GM19043 (cell line): ENCODE measurements at regions not wholly inside any gene's neighbourhood (a gene's known extent, or its start where the extent isn't known, plus 50 kb on each side); places are given as distances from the start of the nearest gene placed in this dataset.
"Not testable (repeated sequence)": the region's sequence is repeated elsewhere in the genome, so short reads cannot be mapped to it uniquely, and the experiment has no call there.

Experiments
- ATAC-seq: cut with Tn5 transposase; IDR thresholded peaks from one replicate; pipeline ENCODE4 v1.9.1; 2021; ENCODE audit warnings: low read depth; ENCODE audit not compliant: unreplicated experiment

DNA sequence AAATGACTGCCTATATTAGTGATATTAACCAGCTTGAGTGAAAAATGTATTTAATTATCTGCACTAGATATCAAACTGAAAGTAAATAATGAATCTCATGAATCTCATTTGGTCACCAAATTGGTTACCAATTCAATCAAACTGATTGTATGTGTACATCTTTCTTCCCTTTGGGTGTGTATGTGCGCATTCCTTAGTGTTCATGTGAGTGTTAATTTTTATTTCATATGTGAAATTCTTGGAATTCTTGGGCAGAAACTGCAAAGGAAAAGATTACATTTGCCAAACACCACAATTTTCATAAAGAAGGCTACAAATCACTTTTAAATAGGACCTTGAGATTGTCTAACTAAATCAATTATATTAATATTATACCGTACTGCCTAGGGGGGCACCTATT is 648.4 kb upstream of the MARCKS start:
- ATAC-seq = no peak

DNA sequence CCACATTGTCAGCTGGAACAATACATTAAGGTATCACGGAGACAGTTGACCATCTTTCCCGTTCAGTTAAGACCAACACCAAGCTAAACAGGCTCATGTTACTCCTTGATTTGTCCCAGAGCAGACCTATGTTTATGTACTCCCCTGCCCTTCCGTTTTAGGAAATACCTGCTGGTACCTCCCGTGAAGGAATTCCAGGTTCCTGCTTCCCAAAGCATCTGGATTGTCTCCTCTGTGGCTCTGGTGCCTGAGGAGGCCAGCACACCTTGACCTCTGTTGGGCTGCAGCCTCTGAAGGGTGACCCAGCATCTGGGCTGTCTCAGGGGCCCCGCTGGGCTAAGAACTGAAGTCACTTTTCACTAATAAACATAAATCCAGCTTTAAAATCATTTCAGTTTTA is 647.8 kb upstream of the MARCKS start:
- ATAC-seq = no peak

DNA sequence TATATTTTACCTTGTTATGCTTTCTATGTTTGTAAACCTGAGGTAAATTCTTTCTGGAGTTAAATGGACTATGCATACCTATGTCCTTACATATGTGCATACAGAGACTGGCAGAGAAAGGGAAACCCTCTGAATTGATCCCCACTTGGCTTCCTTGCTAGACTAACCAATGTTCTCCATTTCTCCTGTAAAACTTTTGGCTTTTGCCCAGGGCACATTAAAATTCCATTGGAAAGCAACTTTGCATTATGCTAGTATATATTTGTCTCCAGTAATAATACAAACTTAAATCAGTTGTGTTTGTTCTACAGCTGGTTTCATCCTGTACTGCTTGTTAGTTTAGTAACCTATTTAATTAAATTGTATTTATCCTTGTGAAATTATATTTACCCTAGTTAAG is 646.0 kb upstream of the MARCKS start:
- ATAC-seq = no peak

DNA sequence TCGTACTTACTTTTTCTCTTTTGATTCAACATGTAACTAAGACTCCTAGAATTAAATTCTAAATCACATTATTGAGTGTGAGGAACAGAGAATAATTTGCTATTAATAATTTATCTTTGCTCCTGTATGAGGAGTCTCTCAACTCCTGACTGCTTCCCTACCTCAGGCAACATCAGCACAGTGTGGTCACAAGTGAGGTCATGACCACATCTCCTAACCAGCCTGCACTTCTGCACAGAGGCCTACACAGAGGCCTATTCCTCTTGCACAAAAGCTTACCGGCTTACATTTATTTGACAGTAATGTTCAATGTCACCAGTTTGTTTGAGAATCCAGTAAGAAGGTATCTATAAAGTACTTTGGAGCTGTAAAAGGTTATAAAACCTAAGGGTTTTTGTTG is 637.4 kb upstream of the MARCKS start:
- ATAC-seq = no peak

DNA sequence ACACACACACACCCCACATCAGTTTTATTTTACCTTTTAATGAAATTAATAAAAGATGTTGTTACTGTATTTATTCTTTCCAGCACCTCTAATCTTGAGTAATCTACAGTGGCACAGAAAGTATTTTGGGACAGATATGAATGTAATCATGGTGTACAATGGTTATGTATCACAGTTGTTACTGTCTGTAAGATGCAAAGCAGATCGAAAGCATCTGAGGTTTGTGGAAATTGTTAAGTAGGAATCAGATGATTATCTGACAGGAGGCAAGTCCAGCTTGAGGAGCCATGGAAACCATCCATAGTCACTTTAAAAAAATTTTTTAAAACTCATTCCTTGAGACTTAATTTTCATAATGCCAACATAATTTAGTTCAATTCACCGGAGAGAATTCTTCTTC is 636.3 kb upstream of the MARCKS start:
- ATAC-seq = no peak

DNA sequence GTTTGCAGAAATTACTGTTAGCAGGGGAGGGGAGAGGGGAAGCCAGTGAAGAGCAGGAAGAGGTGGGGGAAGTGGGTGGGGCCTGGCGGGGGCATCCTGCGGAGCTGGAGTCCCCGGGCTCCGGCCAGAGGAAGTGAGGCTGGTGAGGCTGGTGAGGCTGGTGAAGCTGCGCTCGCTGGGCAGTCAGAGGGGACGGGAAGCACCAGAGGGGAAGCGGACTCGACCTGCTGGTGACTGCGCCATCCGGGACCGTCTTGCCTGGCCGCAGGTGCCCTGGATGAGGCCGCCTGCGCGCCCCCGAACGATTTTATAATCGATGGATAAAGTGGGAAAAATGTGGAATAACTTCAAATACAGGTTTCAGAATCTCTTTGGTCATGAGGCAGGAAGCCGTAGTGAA is 635.3 kb upstream of the MARCKS start:
- ATAC-seq = no peak

DNA sequence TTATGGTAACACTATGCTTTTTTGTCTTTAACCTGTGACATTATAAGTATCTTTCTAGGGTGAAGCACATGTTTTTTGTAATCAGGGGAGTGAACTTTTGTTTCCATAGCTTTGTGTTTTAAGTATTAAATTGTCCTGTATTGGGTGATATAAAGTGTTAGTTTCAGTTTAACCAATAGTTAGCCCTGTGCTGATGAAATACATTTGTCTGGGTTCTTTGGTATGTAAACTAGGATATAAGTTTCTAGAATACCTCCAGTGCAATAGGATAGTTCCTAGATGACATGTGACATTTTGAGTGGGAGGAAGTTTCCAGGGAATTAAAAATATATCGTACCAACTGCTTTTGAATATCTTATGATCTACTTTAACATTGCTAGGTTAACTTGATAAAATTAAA is 611.0 kb upstream of the MARCKS start:
- no peak for ATAC-seq

DNA sequence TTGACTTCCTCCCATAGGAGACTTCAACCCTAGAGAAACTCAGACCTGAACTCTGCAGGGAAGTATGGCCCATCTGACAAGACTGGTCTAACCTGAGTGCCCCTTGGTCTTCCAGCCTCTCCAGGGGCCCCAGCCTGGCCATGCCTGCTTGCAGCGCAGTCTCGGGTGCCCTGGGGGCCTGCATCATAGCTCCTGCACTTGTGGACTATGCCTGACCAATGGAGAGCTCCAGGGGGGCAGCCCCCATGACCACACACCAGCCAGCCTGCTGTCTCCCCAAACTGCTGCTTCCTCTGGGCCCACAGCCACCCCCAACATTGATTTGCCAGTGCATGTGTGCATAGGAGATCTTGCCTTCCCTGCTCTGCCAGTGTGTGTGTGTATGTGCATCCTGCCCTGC is 608.6 kb upstream of the MARCKS start:
- no peak for ATAC-seq

DNA sequence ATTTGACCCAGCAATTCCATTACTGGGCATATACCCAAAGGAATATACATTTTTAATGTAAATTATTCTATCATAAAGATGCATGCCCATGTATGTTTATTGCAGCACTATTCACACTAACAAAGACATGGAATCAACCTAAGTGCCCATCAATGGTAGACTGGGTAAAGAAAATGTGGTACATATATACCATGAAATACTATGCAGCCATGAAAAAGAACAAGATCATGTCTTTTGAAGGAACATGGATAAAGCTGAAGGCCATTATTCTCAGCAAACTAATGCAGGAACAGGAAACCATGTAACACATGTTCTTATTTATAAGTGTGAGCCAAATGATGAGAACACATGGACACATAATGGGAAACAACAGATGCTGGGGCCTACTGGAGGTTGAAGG is 603.0 kb upstream of the MARCKS start:
- ATAC-seq = not testable (repeated sequence)

DNA sequence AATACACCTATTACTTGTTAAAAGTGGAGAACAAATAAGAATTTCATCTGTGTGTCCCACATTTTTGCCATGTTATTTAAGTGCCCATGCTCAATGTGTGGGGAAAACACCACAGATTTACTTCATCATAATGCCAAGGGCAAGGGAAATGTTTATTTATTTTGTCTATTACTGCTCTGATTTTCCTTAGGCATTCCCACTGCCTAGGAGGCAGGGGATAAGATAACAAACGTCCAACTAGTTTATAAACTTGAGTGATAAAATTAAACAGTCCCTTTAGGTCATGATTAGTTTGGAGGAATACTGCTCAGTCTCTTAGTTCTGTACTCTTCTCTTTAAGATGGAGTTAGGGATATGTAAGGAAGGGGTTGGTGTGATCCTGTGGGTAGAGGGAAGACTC is 598.4 kb upstream of the MARCKS start:
- no peak for ATAC-seq

DNA sequence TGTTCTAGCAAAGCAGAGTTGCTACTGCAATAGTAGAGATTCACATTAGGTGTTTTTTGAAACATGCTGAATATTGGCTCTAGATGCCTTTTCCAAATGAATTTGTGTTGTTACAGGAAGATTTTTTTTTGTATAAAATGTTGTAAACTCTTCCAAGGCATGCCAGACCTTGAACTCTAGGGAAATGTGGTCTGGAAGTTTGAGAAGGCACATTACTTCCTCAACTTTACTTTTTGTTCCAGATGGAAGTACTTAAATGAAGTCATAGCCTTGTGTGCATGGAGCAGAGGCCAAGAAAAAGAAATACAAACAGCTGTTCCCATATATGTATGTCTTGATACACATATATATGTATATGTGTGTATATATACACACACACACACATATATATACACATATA is 585.7 kb upstream of the MARCKS start:
- ATAC-seq = no peak

DNA sequence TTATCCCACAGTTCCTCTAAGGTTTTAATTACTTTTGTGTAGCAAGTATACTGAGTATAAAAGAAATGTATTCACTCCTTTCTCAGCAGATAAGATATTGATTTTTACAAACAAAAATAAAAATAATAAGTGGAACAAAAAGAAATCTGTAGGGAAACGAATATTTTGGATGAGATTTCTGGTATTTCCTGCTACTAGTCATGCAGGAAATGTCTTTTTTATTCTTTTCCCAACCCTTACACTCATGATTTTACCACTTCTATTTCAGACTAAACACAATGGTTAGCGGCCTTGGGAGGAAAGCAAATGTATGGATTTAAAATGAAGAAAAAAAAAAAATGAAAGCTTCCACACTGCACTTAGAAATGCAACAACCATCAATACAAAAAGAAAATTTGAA is 580.5 kb upstream of the MARCKS start:
- ATAC-seq = no peak

DNA sequence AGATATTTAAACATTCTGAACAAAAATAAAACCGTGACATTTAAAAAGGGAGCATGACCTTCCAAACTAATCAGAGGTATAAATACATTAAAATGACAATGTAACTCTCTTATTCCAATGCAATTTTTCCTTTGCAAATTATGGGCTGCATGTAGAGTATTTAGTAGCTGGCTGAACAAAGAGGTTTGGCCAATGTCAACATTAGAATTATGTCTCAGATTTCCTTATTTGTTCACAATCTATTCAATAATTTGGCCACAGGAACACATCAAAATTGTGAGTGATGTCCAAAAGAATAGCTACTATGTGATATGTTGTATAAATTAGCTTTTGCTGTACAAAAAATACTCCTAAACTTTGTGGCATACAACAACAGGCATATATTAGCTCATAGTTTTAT is 580.0 kb upstream of the MARCKS start:
- no peak for ATAC-seq

DNA sequence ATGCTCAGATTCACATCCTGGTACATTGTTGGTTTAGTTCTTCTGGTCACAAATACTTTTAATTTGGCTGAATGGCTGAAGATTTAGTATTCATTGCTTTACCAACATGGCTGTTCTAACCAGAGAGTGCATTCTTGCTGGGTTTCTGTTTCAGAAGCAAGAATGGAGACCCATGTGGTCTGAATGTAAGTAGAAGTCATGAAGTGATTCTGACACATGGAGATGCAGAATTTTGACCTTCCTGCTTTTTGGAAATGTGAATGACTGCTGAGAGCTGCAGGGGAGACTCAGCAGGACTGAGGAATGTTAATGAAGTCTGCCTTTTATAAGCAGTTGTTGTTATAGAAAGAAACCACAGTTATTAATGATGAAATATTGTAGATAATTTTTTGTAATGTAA is 576.1 kb upstream of the MARCKS start:
- no peak for ATAC-seq

DNA sequence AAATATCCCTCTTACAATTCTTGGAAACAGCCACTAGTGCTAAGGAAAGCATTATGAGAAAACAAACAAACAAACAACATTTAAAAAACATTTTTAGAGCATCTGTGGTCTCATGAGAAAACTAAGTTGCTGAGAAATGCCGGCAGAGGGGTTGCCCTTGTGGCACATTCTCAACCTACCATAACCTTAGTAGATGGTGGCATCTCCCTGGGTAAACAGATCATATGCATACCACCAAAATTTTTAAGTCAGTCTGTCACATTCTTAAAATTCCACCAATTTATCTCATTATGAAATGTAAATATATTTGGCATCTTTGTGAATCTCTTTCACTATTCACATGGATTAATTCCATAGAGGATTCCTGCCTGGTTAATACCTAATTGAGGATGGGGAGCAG is 575.7 kb upstream of the MARCKS start:
- no peak for ATAC-seq

DNA sequence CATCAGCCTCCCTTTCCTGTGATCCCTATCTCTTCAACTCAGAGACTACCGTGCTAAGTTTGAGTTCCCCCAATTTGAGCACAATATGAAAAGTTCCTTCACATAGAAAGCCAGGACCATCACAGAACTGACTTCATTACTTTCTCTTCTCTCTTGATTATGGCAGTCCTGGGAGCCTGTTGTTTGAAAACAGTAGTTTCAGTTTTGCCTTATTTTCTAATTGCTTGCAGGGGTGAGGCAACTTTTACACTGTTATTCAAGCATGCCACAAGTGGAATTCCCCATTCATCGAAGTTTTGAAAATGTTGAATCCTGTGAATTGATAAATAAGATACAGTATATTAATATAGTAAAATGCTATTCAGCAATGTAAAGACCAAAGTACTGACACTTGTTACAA is 569.7 kb upstream of the MARCKS start:
- ATAC-seq = no peak

DNA sequence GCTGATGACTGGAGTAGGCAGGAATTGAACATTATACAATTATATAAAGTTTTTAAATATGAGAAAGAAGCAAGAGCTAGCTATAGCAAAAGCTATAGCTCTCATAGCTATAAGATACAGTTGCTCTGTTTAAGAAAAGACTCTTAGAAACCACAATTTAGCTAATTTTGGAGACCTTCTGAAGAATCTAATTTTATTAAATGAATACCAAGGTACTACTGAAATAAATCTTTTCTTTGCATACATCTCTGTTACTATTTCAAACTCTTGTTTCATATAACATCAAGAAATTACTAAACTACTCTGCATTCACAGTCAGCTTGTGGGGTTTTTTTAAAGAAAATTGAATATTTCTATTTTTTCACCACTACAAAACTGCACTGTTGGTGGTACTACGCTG is 568.7 kb upstream of the MARCKS start:
- ATAC-seq = no peak

DNA sequence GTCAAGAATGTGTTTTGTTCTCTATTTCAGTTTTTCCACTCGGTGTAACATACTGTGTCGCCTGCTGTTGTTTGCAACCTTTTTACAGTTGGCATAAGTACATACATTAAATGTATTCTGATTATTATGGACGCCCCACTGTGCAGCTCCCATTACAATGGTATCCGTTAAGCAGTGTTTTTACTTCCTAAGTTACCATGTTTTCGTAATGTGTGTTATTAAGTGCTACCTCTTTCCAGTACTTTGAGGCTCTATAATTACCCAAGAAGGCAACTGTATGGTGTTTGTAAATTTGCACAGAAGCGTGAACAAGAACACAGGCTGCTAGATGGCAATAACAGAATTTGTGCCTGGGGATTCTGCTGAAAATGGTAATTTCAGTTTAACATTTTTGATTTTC is 568.0 kb upstream of the MARCKS start:
- ATAC-seq = no peak

DNA sequence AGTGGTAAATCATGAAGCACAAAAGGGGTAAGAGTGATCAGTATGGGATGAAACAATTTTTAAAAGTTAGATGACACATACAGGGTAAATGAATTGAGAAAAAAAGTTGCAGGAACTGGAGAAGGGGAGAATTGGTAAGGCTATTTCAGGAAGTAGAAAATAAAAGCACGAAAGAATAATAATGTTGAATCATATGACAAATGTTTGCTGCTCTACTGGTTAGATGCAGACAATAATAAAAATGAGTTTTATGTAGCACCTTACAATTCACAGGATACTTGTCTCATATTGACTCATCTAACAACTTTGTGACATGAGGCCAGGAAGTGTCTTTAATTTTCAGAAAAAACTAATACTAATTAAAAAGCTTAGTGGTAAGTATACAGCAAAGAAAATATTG is 566.5 kb upstream of the MARCKS start:
- ATAC-seq = no peak

DNA sequence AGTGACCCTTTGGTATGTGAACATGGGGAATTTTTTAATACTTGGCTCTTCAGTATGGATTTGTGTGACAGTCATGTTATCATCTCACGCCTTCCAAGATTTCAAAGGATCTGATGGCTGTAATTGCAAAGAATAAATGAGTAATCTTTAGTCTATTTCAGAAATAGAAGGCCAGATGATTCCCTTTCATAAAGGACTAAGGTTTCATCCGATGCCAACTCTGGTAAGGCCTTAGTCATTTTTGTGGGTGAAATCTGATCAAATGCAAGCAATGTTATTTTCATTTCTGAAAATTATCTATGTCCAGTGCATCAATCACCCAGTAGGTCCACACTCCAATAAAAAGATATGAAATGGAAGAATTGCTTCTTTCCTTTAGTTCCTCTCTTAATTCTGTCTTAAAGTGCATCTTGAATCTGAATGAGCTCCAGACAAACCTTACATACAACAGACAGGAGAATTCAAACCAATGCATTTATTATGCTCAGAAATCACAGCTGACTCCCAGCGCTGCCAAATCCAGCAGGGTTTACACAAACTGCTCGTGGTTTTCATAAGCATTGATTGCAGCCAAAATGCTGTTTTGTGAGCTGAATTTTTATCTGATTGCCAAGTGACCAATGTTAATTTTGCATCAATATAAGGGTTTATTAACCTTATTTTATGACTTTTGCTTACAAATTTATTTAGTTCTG is 565.2 kb upstream of the MARCKS start:
- ATAC-seq = no peak

DNA sequence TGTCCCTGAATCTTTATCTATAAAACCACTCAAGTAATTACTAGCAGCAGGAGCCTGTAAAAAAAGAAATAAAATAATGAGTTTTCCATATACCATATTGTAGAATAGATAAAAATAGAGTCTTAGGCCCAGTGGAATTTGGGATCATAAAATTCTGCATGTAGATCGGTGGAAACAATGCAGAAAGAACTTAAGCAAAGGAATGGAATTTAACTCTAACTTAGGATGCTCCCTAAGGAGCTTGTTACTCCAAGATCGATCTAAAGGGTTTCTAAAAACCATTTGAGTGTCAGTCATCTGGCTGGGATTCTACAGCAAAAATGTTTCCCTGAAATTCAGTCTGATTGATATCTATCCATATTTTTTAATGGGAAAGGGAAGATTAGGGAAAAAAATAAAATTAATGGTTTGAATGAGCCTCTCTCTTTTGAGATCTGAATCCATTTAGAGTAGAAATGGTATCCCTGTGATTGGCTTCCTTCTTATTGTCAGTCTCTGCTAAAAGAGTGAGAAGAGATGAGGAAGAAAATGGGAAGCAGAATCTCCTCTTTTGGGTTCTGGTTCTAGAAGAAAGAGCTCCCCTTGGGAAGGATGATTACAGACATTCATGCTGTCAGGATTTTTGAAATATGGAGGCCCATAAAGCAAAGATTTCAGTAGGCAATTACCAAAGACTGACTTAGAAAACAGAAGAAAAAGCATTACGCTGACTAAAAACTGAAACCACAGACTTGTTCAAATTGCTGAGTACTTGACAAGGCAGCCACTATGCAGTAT is 564.3 kb upstream of the MARCKS start:
- no peak for ATAC-seq

DNA sequence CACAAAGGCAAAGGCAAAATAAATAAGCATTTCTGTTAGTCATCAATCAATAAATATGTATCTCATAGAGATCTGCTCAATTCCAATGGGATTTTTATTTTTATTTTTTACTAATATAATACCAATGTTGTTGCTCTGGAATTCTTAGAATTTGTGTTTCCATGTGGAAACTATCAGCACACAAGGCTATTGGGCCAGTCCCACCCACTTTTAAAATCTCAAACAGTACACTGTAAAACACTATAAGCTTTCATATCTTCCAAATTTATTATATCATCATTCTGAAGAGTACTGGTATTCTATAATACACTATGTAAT is 563.8 kb upstream of the MARCKS start:
- no peak for ATAC-seq

DNA sequence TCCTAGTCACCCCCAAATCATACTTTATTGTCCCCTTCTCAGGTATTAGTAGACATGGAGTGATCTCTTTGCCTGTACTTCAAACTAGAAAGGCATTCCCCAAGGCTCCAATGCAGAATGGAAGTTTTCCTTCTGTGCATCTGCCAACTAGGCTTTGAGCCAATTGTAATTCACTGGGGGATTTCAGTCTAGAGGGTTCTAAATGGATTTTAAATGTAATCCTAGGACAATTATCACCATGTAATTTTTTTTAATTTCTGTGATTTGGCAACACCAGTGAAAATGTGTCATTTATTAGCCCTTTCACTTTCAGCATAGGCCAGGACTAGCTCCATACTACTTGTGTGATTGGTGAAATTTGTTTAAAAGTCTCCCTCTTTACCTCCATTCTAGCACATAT is 557.6 kb upstream of the MARCKS start:
- ATAC-seq = no peak
